Cardiac muscle cell (in vitro differentiated cells and primary cell): ENCODE measurements at regions not wholly inside any gene's neighbourhood (a gene's known extent, or its start where the extent isn't known, plus 50 kb on each side); places are given as distances from the start of the nearest gene placed in this dataset.

Experiments
- DNase-seq, 2 donors: peaks; one replicate each; pipeline versions ENCODE4 v3.0.0 to v3.0.0-alpha.2; 2010 to 2017; ENCODE audit warnings: low read depth in 1 of 2, low spot score in 1 of 2
- H3K27ac ChIP-seq: fragments of 200-600 bp; sonication (generic); 2 replicates; pipeline ENCODE4 v1.5.1; 2016
- H3K27me3 ChIP-seq: fragments of 200-600 bp; sonication (generic); 2 replicates; pipeline ENCODE4 v1.6.0; 2016; ENCODE audit warnings: control low read depth
- H3K36me3 ChIP-seq: fragments of 200-600 bp; sonication (generic); 2 replicates; pipeline ENCODE4 v1.5.1; 2016; ENCODE audit warnings: control low read depth
- H3K4me1 ChIP-seq: fragments of 200-600 bp; sonication (generic); 2 replicates; pipeline ENCODE4 v1.8.1; 2017; ENCODE audit warnings: low read depth, mild to moderate bottlenecking, mixed run types
- H3K4me3 ChIP-seq: fragments of 200-600 bp; sonication (generic); 2 replicates; pipeline ENCODE4 v1.5.1; 2016; ENCODE audit warnings: mild to moderate bottlenecking
- H3K9me3 ChIP-seq: fragments of 200-600 bp; sonication (generic); 2 replicates; pipeline ENCODE4 v1.5.1; 2017; ENCODE audit warnings: low read depth, mild to moderate bottlenecking, control low read depth
- TF ChIP-seq, protein P1 (sequence below): IDR thresholded peaks from 2 replicates; pipeline ENCODE4 v1.5.1; 2012; ENCODE audit warnings: low read depth, mild to moderate bottlenecking, low read length

DNA sequence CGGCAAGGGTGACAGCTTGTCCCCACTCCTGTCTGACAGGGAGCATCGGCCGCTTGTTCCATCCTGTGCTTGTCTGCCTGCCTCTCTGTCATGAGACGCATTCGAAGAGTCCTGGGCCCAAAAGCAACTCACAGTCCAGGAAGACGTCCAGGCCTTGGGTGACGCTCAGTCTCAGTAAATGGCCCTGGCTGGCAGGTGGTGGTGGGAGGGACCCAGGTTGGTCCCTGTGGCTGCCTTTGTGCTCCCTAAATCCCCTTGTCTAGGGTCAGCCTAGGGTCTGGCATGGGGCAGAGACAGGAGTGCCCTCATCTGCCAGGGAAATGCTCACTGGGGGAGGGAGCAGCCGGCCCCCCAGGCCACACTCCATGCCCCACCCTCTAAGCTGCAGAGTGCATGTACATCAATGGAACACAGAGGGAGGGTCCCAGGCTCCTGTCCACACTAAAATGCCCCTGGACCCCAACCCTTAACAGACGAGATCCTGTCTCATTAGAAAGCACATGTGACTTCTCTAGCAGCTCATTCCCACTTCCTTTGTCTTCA, 295.2 kb upstream of the ZNF32 start:
- H3K9me3 ChIP-seq = no peaks in the 10 kb centered on the region
- peaks cover 12% of the 10 kb centered on the region for H3K4me1 ChIP-seq
- DNase-seq = no peak

GRCh38 chr10:43943119-43943817, 294.6 kb upstream of the ZNF32 start:
- H3K4me3 ChIP-seq = no peak overlapping the region
- no peak for DNase-seq
- no peaks in the 10 kb centered on the region for H3K9me3 ChIP-seq
- no peak overlapping the region for H3K27ac ChIP-seq
- peaks cover 12% of the 10 kb centered on the region for H3K4me1 ChIP-seq
- TF ChIP-seq, protein P1, sequence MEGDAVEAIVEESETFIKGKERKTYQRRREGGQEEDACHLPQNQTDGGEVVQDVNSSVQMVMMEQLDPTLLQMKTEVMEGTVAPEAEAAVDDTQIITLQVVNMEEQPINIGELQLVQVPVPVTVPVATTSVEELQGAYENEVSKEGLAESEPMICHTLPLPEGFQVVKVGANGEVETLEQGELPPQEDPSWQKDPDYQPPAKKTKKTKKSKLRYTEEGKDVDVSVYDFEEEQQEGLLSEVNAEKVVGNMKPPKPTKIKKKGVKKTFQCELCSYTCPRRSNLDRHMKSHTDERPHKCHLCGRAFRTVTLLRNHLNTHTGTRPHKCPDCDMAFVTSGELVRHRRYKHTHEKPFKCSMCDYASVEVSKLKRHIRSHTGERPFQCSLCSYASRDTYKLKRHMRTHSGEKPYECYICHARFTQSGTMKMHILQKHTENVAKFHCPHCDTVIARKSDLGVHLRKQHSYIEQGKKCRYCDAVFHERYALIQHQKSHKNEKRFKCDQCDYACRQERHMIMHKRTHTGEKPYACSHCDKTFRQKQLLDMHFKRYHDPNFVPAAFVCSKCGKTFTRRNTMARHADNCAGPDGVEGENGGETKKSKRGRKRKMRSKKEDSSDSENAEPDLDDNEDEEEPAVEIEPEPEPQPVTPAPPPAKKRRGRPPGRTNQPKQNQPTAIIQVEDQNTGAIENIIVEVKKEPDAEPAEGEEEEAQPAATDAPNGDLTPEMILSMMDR = no peak
- no peaks in the 10 kb centered on the region for H3K36me3 ChIP-seq
- no peaks in the 10 kb centered on the region for H3K27me3 ChIP-seq

More for the DNA sequence above, 295.2 kb upstream of the ZNF32 start:
- Histone ChIP-seq H3K4me3 (no peak overlapping the region), H3K27ac (no peak overlapping the region), H3K27me3 (no peaks in the 10 kb centered on the region), H3K36me3 (no peaks in the 10 kb centered on the region)
- TF ChIP-seq, protein P1 = no peak

GRCh38 chr10:43942096-43942850, 293.6 kb upstream of the ZNF32 start:
- TF ChIP-seq, protein P1 = no peak
- peak; percentile 9 to 17 for DNase-seq
- peaks cover 12% of the 10 kb centered on the region for H3K4me1 ChIP-seq
- no peaks in the 10 kb centered on the region for H3K9me3 ChIP-seq
- H3K4me3 ChIP-seq = no peak overlapping the region
- H3K27ac ChIP-seq = peak overlapping the region; percentile 17
- H3K36me3 ChIP-seq = no peaks in the 10 kb centered on the region
- H3K27me3 ChIP-seq = no peaks in the 10 kb centered on the region

DNA sequence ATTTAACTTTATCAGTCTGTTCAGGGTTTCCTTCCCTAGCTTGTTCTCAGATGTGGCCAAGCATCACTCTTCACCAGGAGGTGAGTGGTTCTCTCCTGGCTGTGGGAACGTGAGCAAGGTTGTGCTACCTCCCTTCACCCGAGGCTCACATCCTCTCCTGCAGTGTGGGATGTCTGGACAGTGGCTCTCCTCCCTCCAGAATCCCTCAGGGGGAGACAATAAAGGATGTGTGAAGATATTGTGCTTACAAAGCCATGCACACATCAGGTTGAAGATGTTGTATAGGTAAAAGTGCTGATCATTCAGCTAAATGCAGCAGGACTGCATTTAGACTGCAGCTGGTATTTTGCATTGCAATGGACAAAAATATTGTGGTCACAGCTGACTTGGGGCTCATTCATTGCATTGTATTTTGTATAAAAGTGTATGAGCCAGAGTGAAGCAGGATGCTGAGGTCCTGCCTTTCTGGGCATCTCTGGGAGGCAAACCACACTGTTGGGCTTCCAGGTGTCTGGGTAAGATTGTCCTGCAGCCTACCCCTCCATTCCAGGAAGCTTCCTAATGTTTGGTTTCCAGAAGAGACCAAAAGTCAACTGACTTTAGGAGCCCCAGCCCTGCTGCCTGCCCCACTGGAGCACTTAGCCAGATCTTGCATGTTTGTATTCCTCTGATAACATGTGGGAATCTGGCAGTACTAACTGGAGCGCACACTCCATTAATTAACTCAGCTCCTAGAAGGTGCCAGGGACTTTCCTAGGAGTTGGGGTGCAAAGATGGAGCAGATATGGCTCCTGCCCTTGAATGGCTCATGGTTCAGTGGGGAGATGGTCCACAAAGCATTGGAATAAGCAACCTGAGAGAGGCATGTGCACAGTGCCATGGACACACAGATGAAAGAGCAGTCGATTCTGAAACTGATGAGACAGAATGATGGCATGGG, 292.5 kb upstream of the ZNF32 start:
- TF ChIP-seq, protein P1 = no peak
- Histone ChIP-seq H3K36me3 (no peaks in the 10 kb centered on the region), H3K4me1 (peaks cover 12% of the 10 kb centered on the region)

More for the DNA sequence above, 292.5 kb upstream of the ZNF32 start:
- Histone ChIP-seq H3K9me3 (no peaks in the 10 kb centered on the region), H3K27ac (no peak overlapping the region), H3K4me3 (no peak overlapping the region), H3K27me3 (no peaks in the 10 kb centered on the region)
- no peak for DNase-seq
